Tibial nerve (tissue), 4 donors: ENCODE measurements at regions not wholly inside any gene's neighbourhood (a gene's known extent, or its start where the extent isn't known, plus 50 kb on each side); places are given as distances from the start of the nearest gene placed in this dataset.

Experiments used
- CTCF ChIP-seq, 5 experiments: fragments of 200-600 bp in 3 of 5; fragments of 450-650 bp in 2 of 5; sonication (generic) in 3 of 5; IDR thresholded peaks; one replicate each; pipeline ENCODE4 v1.5.1; 2016 to 2019; ENCODE audit warnings: antibody characterized with exemption in 5 of 5, mild to moderate bottlenecking in 3 of 5, moderate library complexity in 2 of 5
- EP300 ChIP-seq, 2 donors: sonication (generic); formaldehyde crosslinking; IDR thresholded peaks; one replicate each; pipeline ENCODE4 v1.6.1; 2017; ENCODE audit warnings: antibody characterized with exemption in 2 of 2, mild to moderate bottlenecking in 1 of 2
- POLR2A ChIP-seq, 2 donors: fragments of 450-650 bp; IDR thresholded peaks; one replicate each; pipeline ENCODE4 v1.6.1; 2017; ENCODE audit warnings: antibody characterized with exemption in 2 of 2, mild to moderate bottlenecking in 2 of 2, moderate library complexity in 2 of 2

GRCh38 chr1:243917863-243918565 lies 68.0 kb upstream of the AKT3 start:
- TF ChIP-seq CTCF (IDR thresholded peaks at IDR 0.05), result no peak
- no peak for TF ChIP-seq POLR2A (IDR thresholded peaks at IDR 0.05)
- TF ChIP-seq EP300 (IDR thresholded peaks at IDR 0.05), result no peak
